Coronary artery (tissue), 2 donors: ENCODE measurements at regions not wholly inside any gene's neighbourhood (a gene's known extent, or its start where the extent isn't known, plus 50 kb on each side); places are given as distances from the start of the nearest gene placed in this dataset.

ENCODE experiments used
- DNase-seq: peaks from one replicate; pipeline ENCODE4 v3.0.0-alpha.2; 2017; ENCODE audit warnings: low spot score
- H3K27ac ChIP-seq, 2 donors: fragments of 200-600 bp; sonication (generic); one replicate each; pipeline ENCODE4 v1.5.1; 2016 to 2019
- H3K4me3 ChIP-seq: fragments of 200-600 bp; sonication (generic); 2 replicates; pipeline ENCODE4 v1.5.1; 2016; ENCODE audit warnings: mild to moderate bottlenecking, moderate library complexity
- CTCF ChIP-seq: fragments of 200-600 bp; sonication (generic); IDR thresholded peaks from one replicate; pipeline ENCODE4 v1.5.1; 2019; ENCODE audit warnings: antibody characterized with exemption

GRCh38 chr1:38225745-38226144 lies 179.2 kb upstream of the POU3F1 start:
- Histone ChIP-seq H3K27ac (no peak overlapping the region), H3K4me3 (no peak overlapping the region)
- no peak for DNase-seq
- TF ChIP-seq CTCF: no peak

GRCh38 chr1:38223391-38223790 lies 176.8 kb upstream of the POU3F1 start:
- no peak for DNase-seq
- H3K27ac ChIP-seq: no peak overlapping the region
- TF ChIP-seq CTCF: no peak
- no peak overlapping the region for H3K4me3 ChIP-seq

- no peak overlapping the region for H3K4me3 ChIP-seq
- no peak overlapping the region for H3K27ac ChIP-seq
- no peak for DNase-seq
- TF ChIP-seq CTCF: no peak
These were observed 176.3 kb upstream of the POU3F1 start for GRCh38 chr1:38222891-38223290.

- no peak for DNase-seq
- H3K4me3 ChIP-seq: no peak overlapping the region
- H3K27ac ChIP-seq: no peak overlapping the region
- TF ChIP-seq CTCF: no peak
These were observed 174.5 kb upstream of the POU3F1 start for GRCh38 chr1:38221006-38221649.

GRCh38 chr1:38217316-38217715 lies 170.7 kb upstream of the POU3F1 start:
- TF ChIP-seq CTCF: no peak
- Histone ChIP-seq H3K4me3 (no peak overlapping the region), H3K27ac (no peak overlapping the region)
- no peak for DNase-seq

GRCh38 chr1:38213646-38214434 lies 167.2 kb upstream of the POU3F1 start:
- Histone ChIP-seq H3K4me3 (no peak overlapping the region), H3K27ac (no peak overlapping the region)
- DNase-seq: no peak
- no peak for TF ChIP-seq CTCF

GRCh38 chr1:38210895-38211177 lies 164.2 kb upstream of the POU3F1 start:
- no peak overlapping the region for H3K4me3 ChIP-seq
- H3K27ac ChIP-seq: no peak overlapping the region
- no peak for TF ChIP-seq CTCF
- DNase-seq: no peak
